Activated naive CD8-positive, alpha-beta T cell (primary cell): ENCODE measurements at regions not wholly inside any gene's neighbourhood (a gene's known extent, or its start where the extent isn't known, plus 50 kb on each side); places are given as distances from the start of the nearest gene placed in this dataset.
"Not testable (repeated sequence)": the region's sequence is repeated elsewhere in the genome, so short reads cannot be mapped to it uniquely, and the experiment has no call there.

Source experiments
- H3K27ac Mint-ChIP-seq: one replicate; pipeline ENCODE4 v1.8.0; 2021; ENCODE audit warnings: mixed read lengths
- H3K27me3 Mint-ChIP-seq: one replicate; pipeline ENCODE4 v1.8.0; 2021; ENCODE audit warnings: mixed read lengths
- H3K36me3 Mint-ChIP-seq: one replicate; pipeline ENCODE4 v1.8.0; 2021; ENCODE audit warnings: mixed read lengths
- H3K4me1 Mint-ChIP-seq: one replicate; pipeline ENCODE4 v1.8.0; 2021; ENCODE audit warnings: low read depth, mixed read lengths
- H3K4me3 Mint-ChIP-seq: one replicate; pipeline ENCODE4 v1.8.0; 2021; ENCODE audit warnings: mild to moderate bottlenecking, mixed read lengths
- H3K9me3 Mint-ChIP-seq: one replicate; pipeline ENCODE4 v1.8.0; 2021; ENCODE audit warnings: low read depth, mixed read lengths

- Mint-ChIP-seq H3K9me3 (peaks cover 24% of the 10 kb centered on the region), H3K27me3 (no peaks in the 10 kb centered on the region), H3K4me3 (no peak overlapping the region), H3K27ac (no peak overlapping the region), H3K36me3 (peaks cover 53% of the 10 kb centered on the region), H3K4me1 (no peaks in the 10 kb centered on the region)
Measured at GRCh38 chr13:99766641-99767045, 204.9 kb downstream of the ZIC5 start.

- Mint-ChIP-seq H3K9me3 (peaks cover 28% of the 10 kb centered on the region), H3K27ac (no peak overlapping the region), H3K4me1 (no peaks in the 10 kb centered on the region), H3K36me3 (peaks cover 55% of the 10 kb centered on the region), H3K27me3 (no peaks in the 10 kb centered on the region), H3K4me3 (no peak overlapping the region)
Measured at GRCh38 chr13:99765869-99766268, 205.7 kb downstream of the ZIC5 start.

GRCh38 chr13:99760456-99760855, 211.1 kb downstream of the ZIC5 start:
- Mint-ChIP-seq H3K4me3 (no peak overlapping the region), H3K27ac (no peak overlapping the region), H3K36me3 (peaks cover 36% of the 10 kb centered on the region), H3K4me1 (peaks cover 8% of the 10 kb centered on the region), H3K9me3 (peaks cover 23% of the 10 kb centered on the region), H3K27me3 (no peaks in the 10 kb centered on the region)

GRCh38 chr13:99759163-99759552, 212.4 kb downstream of the ZIC5 start:
- Mint-ChIP-seq H3K27me3 (no peaks in the 10 kb centered on the region), H3K4me3 (no peak overlapping the region), H3K9me3 (peaks cover 23% of the 10 kb centered on the region), H3K27ac (no peak overlapping the region), H3K4me1 (peaks cover 8% of the 10 kb centered on the region), H3K36me3 (peaks cover 31% of the 10 kb centered on the region)

- H3K27ac Mint-ChIP-seq, result no peak overlapping the region
- peaks cover 23% of the 10 kb centered on the region for H3K9me3 Mint-ChIP-seq
- no peaks in the 10 kb centered on the region for H3K27me3 Mint-ChIP-seq
- H3K4me1 Mint-ChIP-seq, result peaks cover 8% of the 10 kb centered on the region
- H3K36me3 Mint-ChIP-seq, result peaks cover 28% of the 10 kb centered on the region
- no peak overlapping the region for H3K4me3 Mint-ChIP-seq
Measured at GRCh38 chr13:99758460-99759162, 213.0 kb downstream of the ZIC5 start.

GRCh38 chr13:99757756-99758459, 213.7 kb downstream of the ZIC5 start:
- H3K4me3 Mint-ChIP-seq, result no peak overlapping the region
- H3K4me1 Mint-ChIP-seq, result peaks cover 8% of the 10 kb centered on the region
- H3K36me3 Mint-ChIP-seq, result peaks cover 25% of the 10 kb centered on the region
- H3K27ac Mint-ChIP-seq, result no peak overlapping the region
- no peaks in the 10 kb centered on the region for H3K27me3 Mint-ChIP-seq
- H3K9me3 Mint-ChIP-seq, result peaks cover 18% of the 10 kb centered on the region

- Mint-ChIP-seq H3K9me3 (peaks cover 5% of the 10 kb centered on the region), H3K4me1 (peaks cover 10% of the 10 kb centered on the region), H3K27ac (no peak overlapping the region), H3K4me3 (no peak overlapping the region), H3K27me3 (no peaks in the 10 kb centered on the region), H3K36me3 (peaks cover 11% of the 10 kb centered on the region)
Measured at GRCh38 chr13:99756281-99756680, 215.3 kb downstream of the ZIC5 start.

GRCh38 chr13:99754750-99755149, 216.8 kb downstream of the ZIC5 start:
- not testable (repeated sequence) for H3K9me3 Mint-ChIP-seq, H3K4me3 Mint-ChIP-seq, H3K27me3 Mint-ChIP-seq, H3K27ac Mint-ChIP-seq, H3K36me3 Mint-ChIP-seq
- H3K4me1 Mint-ChIP-seq, result peaks cover 10% of the 10 kb centered on the region

GRCh38 chr13:99752373-99752772, 219.2 kb downstream of the ZIC5 start:
- H3K4me3 Mint-ChIP-seq, result no peak overlapping the region
- H3K36me3 Mint-ChIP-seq, result peaks cover 8% of the 10 kb centered on the region
- no peaks in the 10 kb centered on the region for H3K27me3 Mint-ChIP-seq
- H3K4me1 Mint-ChIP-seq, result peaks cover 2% of the 10 kb centered on the region
- H3K27ac Mint-ChIP-seq, result no peak overlapping the region
- H3K9me3 Mint-ChIP-seq, result no peaks in the 10 kb centered on the region

- Mint-ChIP-seq H3K4me3 (no peak overlapping the region), H3K36me3 (peaks cover 8% of the 10 kb centered on the region), H3K4me1 (peaks cover 2% of the 10 kb centered on the region), H3K9me3 (no peaks in the 10 kb centered on the region), H3K27ac (no peak overlapping the region), H3K27me3 (no peaks in the 10 kb centered on the region)
Measured at GRCh38 chr13:99751517-99752199, 219.9 kb downstream of the ZIC5 start.

- Mint-ChIP-seq H3K27ac (no peak overlapping the region), H3K27me3 (no peaks in the 10 kb centered on the region), H3K36me3 (peaks cover 8% of the 10 kb centered on the region), H3K4me3 (no peak overlapping the region), H3K4me1 (peaks cover 2% of the 10 kb centered on the region), H3K9me3 (no peaks in the 10 kb centered on the region)
Measured at GRCh38 chr13:99750951-99751350, 220.6 kb downstream of the ZIC5 start.

- Mint-ChIP-seq H3K36me3 (peaks cover 4% of the 10 kb centered on the region), H3K9me3 (no peaks in the 10 kb centered on the region), H3K27me3 (no peaks in the 10 kb centered on the region), H3K4me1 (peaks cover 2% of the 10 kb centered on the region), H3K27ac (no peak overlapping the region), H3K4me3 (no peak overlapping the region)
Measured at GRCh38 chr13:99749271-99750019, 222.1 kb downstream of the ZIC5 start.

- H3K27me3 Mint-ChIP-seq, result no peaks in the 10 kb centered on the region
- no peaks in the 10 kb centered on the region for H3K4me1 Mint-ChIP-seq
- H3K36me3 Mint-ChIP-seq, result peaks cover 4% of the 10 kb centered on the region
- H3K4me3 Mint-ChIP-seq, result no peak overlapping the region
- no peaks in the 10 kb centered on the region for H3K9me3 Mint-ChIP-seq
- H3K27ac Mint-ChIP-seq, result no peak overlapping the region
Measured at GRCh38 chr13:99747403-99747710, 224.2 kb downstream of the ZIC5 start.

GRCh38 chr13:99746637-99747402, 224.7 kb downstream of the ZIC5 start:
- H3K27me3 Mint-ChIP-seq, result no peaks in the 10 kb centered on the region
- peaks cover 4% of the 10 kb centered on the region for H3K36me3 Mint-ChIP-seq
- no peaks in the 10 kb centered on the region for H3K9me3 Mint-ChIP-seq
- H3K27ac Mint-ChIP-seq, result no peak overlapping the region
- no peak overlapping the region for H3K4me3 Mint-ChIP-seq
- no peaks in the 10 kb centered on the region for H3K4me1 Mint-ChIP-seq
